Calu3 (cell line): ENCODE measurements at regions not wholly inside any gene's neighbourhood (a gene's known extent, or its start where the extent isn't known, plus 50 kb on each side); places are given as distances from the start of the nearest gene placed in this dataset.

ENCODE experiments used
- BruUV-seq: library from RNA; stranded (reverse); fragments of 400-500 nt; replicated peaks from 2 replicates; lab custom pipeline; 2021; lab: Mats Ljungman, UMichigan
- CTCF ChIA-PET: fragments of 300-600 bp; sonication (Branson Sonifier 250); formaldehyde crosslinking; loops from one replicate; lab custom pipeline; 2022; ENCODE audit warnings: antibody characterized with exemption; lab: Charles Lee
- DNase-seq: peaks from one replicate; pipeline ENCODE4 v3.0.0; 2022
- H3K27ac Mint-ChIP-seq: one replicate; pipeline ENCODE4 v1.8.0; 2022; ENCODE audit warnings: mixed read lengths; ENCODE audit not compliant: unreplicated experiment
- H3K27me3 Mint-ChIP-seq: one replicate; pipeline ENCODE4 v1.8.0; 2022; ENCODE audit warnings: mixed read lengths; ENCODE audit not compliant: unreplicated experiment
- H3K36me3 Mint-ChIP-seq: one replicate; pipeline ENCODE4 v1.8.0; 2022; ENCODE audit warnings: mild to moderate bottlenecking, moderate library complexity, mixed read lengths; ENCODE audit not compliant: insufficient read depth, unreplicated experiment
- H3K4me1 Mint-ChIP-seq: one replicate; pipeline ENCODE4 v1.8.0; 2022; ENCODE audit warnings: mild to moderate bottlenecking, low read depth, mixed read lengths; ENCODE audit not compliant: unreplicated experiment
- H3K4me3 Mint-ChIP-seq: one replicate; pipeline ENCODE4 v1.8.0; 2022; ENCODE audit warnings: mild to moderate bottlenecking, low read depth, moderate library complexity, mixed read lengths; ENCODE audit not compliant: unreplicated experiment
- H3K9me3 Mint-ChIP-seq: one replicate; pipeline ENCODE4 v1.8.0; 2022; ENCODE audit warnings: low read depth, mixed read lengths; ENCODE audit not compliant: unreplicated experiment
- intact Hi-C: fragments of 100-400 bp; cut with micrococcal nuclease; formaldehyde crosslinking; loops from one replicate; pipeline ENCODE4 v1.10.0; 2022; ENCODE audit not compliant: unreplicated experiment
- TF ChIP-seq, protein P1 (sequence below): fragments of 200-600 bp; IDR thresholded peaks from one replicate; pipeline ENCODE4 v1.8.0; 2022; ENCODE audit warnings: antibody characterized with exemption; ENCODE audit not compliant: unreplicated experiment

GRCh38 chr7:85612514-85612913, 425.7 kb upstream of the SEMA3D start:
- Mint-ChIP-seq H3K4me1 (no peaks in the 10 kb centered on the region), H3K36me3 (no peaks in the 10 kb centered on the region), H3K27ac (no peak overlapping the region), H3K27me3 (no peaks in the 10 kb centered on the region), H3K4me3 (no peak overlapping the region), H3K9me3 (peaks cover 7% of the 10 kb centered on the region)
- TF ChIP-seq, protein P1, sequence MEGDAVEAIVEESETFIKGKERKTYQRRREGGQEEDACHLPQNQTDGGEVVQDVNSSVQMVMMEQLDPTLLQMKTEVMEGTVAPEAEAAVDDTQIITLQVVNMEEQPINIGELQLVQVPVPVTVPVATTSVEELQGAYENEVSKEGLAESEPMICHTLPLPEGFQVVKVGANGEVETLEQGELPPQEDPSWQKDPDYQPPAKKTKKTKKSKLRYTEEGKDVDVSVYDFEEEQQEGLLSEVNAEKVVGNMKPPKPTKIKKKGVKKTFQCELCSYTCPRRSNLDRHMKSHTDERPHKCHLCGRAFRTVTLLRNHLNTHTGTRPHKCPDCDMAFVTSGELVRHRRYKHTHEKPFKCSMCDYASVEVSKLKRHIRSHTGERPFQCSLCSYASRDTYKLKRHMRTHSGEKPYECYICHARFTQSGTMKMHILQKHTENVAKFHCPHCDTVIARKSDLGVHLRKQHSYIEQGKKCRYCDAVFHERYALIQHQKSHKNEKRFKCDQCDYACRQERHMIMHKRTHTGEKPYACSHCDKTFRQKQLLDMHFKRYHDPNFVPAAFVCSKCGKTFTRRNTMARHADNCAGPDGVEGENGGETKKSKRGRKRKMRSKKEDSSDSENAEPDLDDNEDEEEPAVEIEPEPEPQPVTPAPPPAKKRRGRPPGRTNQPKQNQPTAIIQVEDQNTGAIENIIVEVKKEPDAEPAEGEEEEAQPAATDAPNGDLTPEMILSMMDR = no peak
- intact Hi-C loops = no loop called here
- DNase-seq = no peak
- no TSS peak for BruUV-seq
- CTCF ChIA-PET = no interaction called here

- no peaks in the 10 kb centered on the region for H3K36me3 Mint-ChIP-seq
- TF ChIP-seq, protein P1 = no peak
- no peak overlapping the region for H3K4me3 Mint-ChIP-seq
- DNase-seq = no peak
- no peak overlapping the region for H3K27ac Mint-ChIP-seq
- BruUV-seq = no TSS peak
- H3K4me1 Mint-ChIP-seq = no peaks in the 10 kb centered on the region
- H3K9me3 Mint-ChIP-seq = peaks cover 6% of the 10 kb centered on the region
- no peaks in the 10 kb centered on the region for H3K27me3 Mint-ChIP-seq
- CTCF ChIA-PET = no interaction called here
- intact Hi-C loops = no loop called here
These were observed 421.9 kb upstream of the SEMA3D start for GRCh38 chr7:85608804-85609203.

DNA sequence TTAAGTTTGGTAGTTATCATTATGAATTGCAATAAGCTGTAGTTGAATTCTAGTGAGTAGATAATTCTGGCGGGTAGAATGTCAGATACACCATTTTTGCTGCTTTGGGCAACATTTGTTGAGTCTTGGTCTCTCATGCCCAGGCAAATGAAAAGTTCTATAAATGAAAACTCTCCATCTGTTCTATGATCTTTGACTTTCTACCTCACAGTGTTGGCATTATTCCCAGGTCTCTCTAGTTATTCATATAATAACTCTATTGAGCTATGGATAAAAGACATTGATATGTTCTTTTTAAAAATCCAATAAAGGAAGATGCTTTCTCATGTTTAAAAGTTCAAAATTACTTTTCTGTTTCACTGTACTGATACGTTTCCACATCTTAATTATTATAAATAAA, 415.3 kb upstream of the SEMA3D start:
- no peak overlapping the region for H3K4me3 Mint-ChIP-seq
- peaks cover 2% of the 10 kb centered on the region for H3K9me3 Mint-ChIP-seq
- CTCF ChIA-PET = no interaction called here
- TF ChIP-seq, protein P1 = no peak
- no peaks in the 10 kb centered on the region for H3K36me3 Mint-ChIP-seq
- intact Hi-C loops = no loop called here
- no peak overlapping the region for H3K27ac Mint-ChIP-seq
- DNase-seq = no peak
- H3K4me1 Mint-ChIP-seq = no peaks in the 10 kb centered on the region
- H3K27me3 Mint-ChIP-seq = no peaks in the 10 kb centered on the region
- no TSS peak for BruUV-seq

- TF ChIP-seq, protein P1 = no peak
- peaks cover 2% of the 10 kb centered on the region for H3K9me3 Mint-ChIP-seq
- H3K36me3 Mint-ChIP-seq = no peaks in the 10 kb centered on the region
- CTCF ChIA-PET = no interaction called here
- no TSS peak for BruUV-seq
- DNase-seq = no peak
- intact Hi-C loops = no loop called here
- no peak overlapping the region for H3K4me3 Mint-ChIP-seq
- H3K27me3 Mint-ChIP-seq = no peaks in the 10 kb centered on the region
- no peak overlapping the region for H3K27ac Mint-ChIP-seq
- no peaks in the 10 kb centered on the region for H3K4me1 Mint-ChIP-seq
These were observed 413.5 kb upstream of the SEMA3D start for GRCh38 chr7:85600395-85600794.
